Activated CD8-positive, alpha-beta T cell treated with anti-CD3 and anti-CD28 coated beads for 36 hours (primary cell): ENCODE measurements at regions not wholly inside any gene's neighbourhood (a gene's known extent, or its start where the extent isn't known, plus 50 kb on each side); places are given as distances from the start of the nearest gene placed in this dataset.
A peak's percentile ranks its signal among the peaks of the same experiment; 100 is the strongest.

Source experiments
- ATAC-seq: fragments of 200-7000 bp; cut with Tn5 transposase; one replicate; pipeline ENCODE4 v1.10.0; 2021; ENCODE audit warnings: mild to moderate bottlenecking, moderate library complexity
- CTCF ChIA-PET: fragments of 350-600 bp; sonication (Branson Sonifier 250); formaldehyde crosslinking; loops from one replicate; lab custom pipeline; 2021; ENCODE audit warnings: antibody characterized with exemption; lab: Charles Lee
- POLR2A ChIA-PET: fragments of 350-600 bp; sonication (Branson Sonifier 250); formaldehyde crosslinking; loops from one replicate; lab custom pipeline; 2021; ENCODE audit warnings: antibody characterized with exemption; lab: Charles Lee
- DNase-seq: peaks from one replicate; pipeline ENCODE4 v3.0.0-alpha.2; 2020
- H3K27ac Mint-ChIP-seq: one replicate; pipeline ENCODE4 v1.8.0; 2021; ENCODE audit warnings: mild to moderate bottlenecking, mixed read lengths
- H3K27me3 Mint-ChIP-seq: one replicate; pipeline ENCODE4 v1.8.0; 2021; ENCODE audit warnings: mixed read lengths
- H3K36me3 Mint-ChIP-seq: one replicate; pipeline ENCODE4 v1.8.0; 2021; ENCODE audit warnings: low read depth, mixed read lengths
- H3K4me1 Mint-ChIP-seq: one replicate; pipeline ENCODE4 v1.8.0; 2021; ENCODE audit warnings: low read depth, mixed read lengths
- H3K4me3 Mint-ChIP-seq: one replicate; pipeline ENCODE4 v1.8.0; 2021; ENCODE audit warnings: mild to moderate bottlenecking, moderate library complexity, mixed read lengths
- H3K9me3 Mint-ChIP-seq: one replicate; pipeline ENCODE4 v1.8.0; 2021; ENCODE audit warnings: mixed read lengths
- CTCF ChIP-seq: fragments of 200-600 bp; IDR thresholded peaks from one replicate; pipeline ENCODE4 v1.8.0; 2022; ENCODE audit warnings: antibody characterized with exemption, mild to moderate bottlenecking
- intact Hi-C: fragments of 100-400 bp; cut with micrococcal nuclease; formaldehyde crosslinking; loops from one replicate; pipeline ENCODE4 v1.10.0; 2022

- no peak for TF ChIP-seq CTCF
- H3K4me3 Mint-ChIP-seq: no peak overlapping the region
- CTCF ChIA-PET: interaction anchor here (1.0 kb wide), 1 partner anchor 345 kb away, joined by 3 read pairs; no protein-coding TSS in a partner anchor
- ATAC-seq: peak; percentile 89
- H3K4me1 Mint-ChIP-seq: peaks cover 12% of the 10 kb centered on the region
- POLR2A ChIA-PET: no interaction called here
- intact Hi-C loops: no loop called here
- peak; percentile 58 for DNase-seq
- peaks cover 13% of the 10 kb centered on the region for H3K27me3 Mint-ChIP-seq
- H3K9me3 Mint-ChIP-seq: peaks cover 4% of the 10 kb centered on the region
- H3K27ac Mint-ChIP-seq: no peak overlapping the region
- H3K36me3 Mint-ChIP-seq: no peaks in the 10 kb centered on the region
These were observed 169.5 kb upstream of the THBS1 start for GRCh38 chr15:39411102-39411989.

- H3K9me3 Mint-ChIP-seq: peaks cover 8% of the 10 kb centered on the region
- no peak for DNase-seq
- H3K4me3 Mint-ChIP-seq: no peak overlapping the region
- intact Hi-C loops: no loop called here
- peaks cover 9% of the 10 kb centered on the region for H3K27me3 Mint-ChIP-seq
- POLR2A ChIA-PET: interaction anchor here (0.8 kb wide), 1 partner anchor 13 kb away, joined by 3 read pairs; no protein-coding TSS in a partner anchor
- no peak for TF ChIP-seq CTCF
- H3K36me3 Mint-ChIP-seq: no peaks in the 10 kb centered on the region
- CTCF ChIA-PET: no interaction called here
- peaks cover 12% of the 10 kb centered on the region for H3K4me1 Mint-ChIP-seq
- no peak overlapping the region for H3K27ac Mint-ChIP-seq
- ATAC-seq: no peak
These were observed 167.3 kb upstream of the THBS1 start for GRCh38 chr15:39413558-39413957.

GRCh38 chr15:39414201-39414600 is 166.7 kb upstream of the THBS1 start:
- CTCF ChIA-PET: no interaction called here
- POLR2A ChIA-PET: interaction anchor here (0.8 kb wide), 1 partner anchor 13 kb away, joined by 3 read pairs; no protein-coding TSS in a partner anchor
- Mint-ChIP-seq H3K9me3 (peaks cover 8% of the 10 kb centered on the region), H3K36me3 (no peaks in the 10 kb centered on the region), H3K4me1 (peaks cover 12% of the 10 kb centered on the region), H3K27ac (no peak overlapping the region), H3K27me3 (peaks cover 11% of the 10 kb centered on the region), H3K4me3 (no peak overlapping the region)
- no peak for DNase-seq
- no peak for TF ChIP-seq CTCF
- intact Hi-C loops: no loop called here
- no peak for ATAC-seq

- intact Hi-C loops: no loop called here
- Mint-ChIP-seq H3K27ac (no peak overlapping the region), H3K4me3 (no peak overlapping the region), H3K36me3 (no peaks in the 10 kb centered on the region), H3K27me3 (peaks cover 14% of the 10 kb centered on the region), H3K4me1 (peaks cover 15% of the 10 kb centered on the region), H3K9me3 (peaks cover 8% of the 10 kb centered on the region)
- no peak for ATAC-seq
- DNase-seq: no peak
- ChIA-PET CTCF (no interaction called here), POLR2A (no interaction called here)
- no peak for TF ChIP-seq CTCF
These were observed 165.2 kb upstream of the THBS1 start for GRCh38 chr15:39415634-39416033.

GRCh38 chr15:39416258-39416657 is 164.6 kb upstream of the THBS1 start:
- Mint-ChIP-seq H3K36me3 (no peaks in the 10 kb centered on the region), H3K4me3 (no peak overlapping the region), H3K27ac (no peak overlapping the region), H3K9me3 (peaks cover 8% of the 10 kb centered on the region), H3K27me3 (peaks cover 14% of the 10 kb centered on the region), H3K4me1 (peaks cover 14% of the 10 kb centered on the region)
- ChIA-PET POLR2A (interaction anchor here (1.4 kb wide), 1 partner anchor 10 kb away, joined by 3 read pairs; no protein-coding TSS in a partner anchor), CTCF (no interaction called here)
- no peak for TF ChIP-seq CTCF
- ATAC-seq (no peak), DNase-seq (no peak)
- intact Hi-C loops: no loop called here
